GM19239 (cell line): ENCODE measurements at regions not wholly inside any gene's neighbourhood (a gene's known extent, or its start where the extent isn't known, plus 50 kb on each side); places are given as distances from the start of the nearest gene placed in this dataset.
"Not testable (repeated sequence)": the region's sequence is repeated elsewhere in the genome, so short reads cannot be mapped to it uniquely, and the experiment has no call there.

Experiments
- DNase-seq: peaks from one replicate; pipeline ENCODE4 v3.0.0; 2011; ENCODE audit warnings: low spot score; ENCODE audit not compliant: insufficient read length
- FAIRE-seq: peaks from 2 replicates; lab custom pipeline; 2011; peaks lifted over from hg19 to GRCh38; lab: Jason Lieb, UNC

DNA sequence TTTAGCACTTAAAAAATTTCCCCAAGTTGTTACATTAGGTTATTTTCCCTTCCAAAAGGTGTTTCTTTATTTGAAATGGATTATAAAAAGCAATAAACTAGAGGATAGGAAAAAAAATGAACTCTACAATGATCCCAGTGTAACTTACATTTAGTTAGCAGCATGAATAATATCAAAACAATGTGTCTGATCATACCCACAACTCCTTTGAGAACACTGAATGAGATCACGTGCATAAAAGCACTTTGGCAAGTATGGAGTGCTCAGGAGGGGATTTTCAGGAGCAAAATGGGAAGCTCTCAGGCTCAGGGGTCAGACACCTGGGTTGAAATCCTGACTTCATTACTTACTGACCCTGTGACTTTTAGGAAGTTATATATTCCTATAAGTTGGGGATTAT is 369.7 kb upstream of the PROX1 start:
- no peak for FAIRE-seq
- DNase-seq: no peak

DNA sequence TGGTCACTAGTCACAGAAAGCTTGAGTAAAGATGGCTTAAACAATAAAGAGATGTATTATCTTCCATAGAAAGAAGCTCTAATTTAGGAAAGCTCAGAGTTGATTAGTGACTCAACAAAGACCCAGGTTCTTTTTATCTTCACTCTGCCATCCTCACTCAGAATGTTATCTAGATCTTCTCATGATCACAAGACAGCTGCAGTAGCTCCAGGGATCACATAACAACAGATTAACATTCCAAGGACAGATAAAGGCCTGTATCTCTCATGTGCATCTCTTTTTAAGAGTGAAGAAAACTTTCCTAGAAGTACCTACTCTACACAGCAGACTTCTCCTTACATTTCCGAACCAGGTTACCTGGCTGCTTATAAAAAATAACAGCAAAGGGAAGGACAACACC is 368.7 kb upstream of the PROX1 start:
- FAIRE-seq (no peak), DNase-seq (no peak)

DNA sequence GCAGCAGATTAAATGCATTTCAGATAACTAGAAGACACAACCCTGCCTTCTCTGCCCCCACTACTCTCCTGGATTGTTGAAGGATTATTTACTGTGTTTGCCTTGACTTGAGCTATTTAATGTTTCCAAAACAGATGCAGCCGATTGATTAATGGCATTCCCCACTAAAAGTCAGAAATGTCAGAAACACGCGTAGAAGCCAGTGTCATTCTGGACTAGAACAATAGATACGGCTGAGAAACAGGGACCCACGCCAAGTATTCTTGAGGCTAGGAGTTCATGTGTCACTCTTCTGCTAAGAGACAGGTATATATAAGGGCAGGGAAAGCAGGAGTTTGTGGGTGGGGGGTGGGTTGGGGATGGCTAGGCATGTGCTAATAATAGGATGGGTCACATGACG is 366.7 kb upstream of the PROX1 start:
- DNase-seq (no peak), FAIRE-seq (no peak)

DNA sequence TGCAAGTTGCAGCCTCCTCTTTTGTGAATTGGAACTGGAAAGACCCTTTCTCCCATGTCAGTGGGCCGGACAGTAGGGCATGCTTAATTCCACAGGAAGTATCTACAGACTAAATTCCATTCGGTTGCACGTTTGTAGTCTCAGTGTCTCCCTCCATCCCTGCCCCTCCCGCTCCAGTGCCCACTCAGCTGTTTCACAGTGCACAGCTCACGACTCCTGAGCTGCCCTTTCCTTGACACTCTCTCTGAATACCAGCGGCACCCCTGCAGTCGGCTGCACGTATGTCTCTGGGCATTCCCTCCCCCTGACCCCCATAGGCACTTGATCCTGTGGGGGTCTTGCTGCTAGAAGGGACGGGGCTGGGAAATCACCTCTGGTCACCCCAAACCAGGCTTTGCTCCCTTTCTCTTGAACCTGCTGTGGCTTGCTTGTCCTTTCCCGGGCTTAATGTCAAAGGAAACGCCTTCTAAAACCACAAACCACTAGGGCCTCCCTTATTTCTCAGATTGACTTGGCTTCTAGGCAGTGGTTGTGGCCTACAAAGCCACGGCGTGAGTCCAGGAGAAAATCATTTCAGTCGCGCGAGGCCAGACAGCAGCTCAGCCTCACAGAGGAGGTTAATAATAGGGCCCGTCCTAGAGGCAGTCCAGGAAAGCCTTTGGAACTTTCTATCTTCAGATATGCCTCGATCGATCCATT is 365.3 kb upstream of the PROX1 start:
- DNase-seq: no peak
- no peak for FAIRE-seq

DNA sequence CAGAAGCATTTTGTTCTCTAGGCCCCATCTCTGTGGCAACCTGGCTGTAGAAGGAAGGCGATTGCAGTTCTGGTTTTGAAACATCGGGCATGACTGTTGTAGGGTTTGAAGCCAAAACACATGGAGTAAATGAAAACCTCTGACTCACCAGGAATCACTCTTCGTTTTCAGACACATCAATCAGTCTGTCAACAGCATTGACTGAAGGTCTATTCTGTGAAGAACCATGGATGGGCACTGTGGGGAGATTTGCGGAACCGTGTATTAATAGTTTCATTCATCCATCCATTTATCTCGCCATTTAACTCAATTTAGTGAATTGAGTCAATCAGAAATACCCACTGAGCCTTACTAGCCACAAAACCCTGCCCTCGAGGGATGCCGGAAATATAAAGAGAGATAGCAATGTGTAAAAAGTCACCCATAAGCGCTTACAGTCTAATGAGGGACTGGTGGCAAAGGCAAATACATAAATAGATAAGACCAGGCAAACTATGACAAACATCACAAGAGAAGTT is 364.6 kb upstream of the PROX1 start:
- FAIRE-seq (no peak), DNase-seq (no peak)

DNA sequence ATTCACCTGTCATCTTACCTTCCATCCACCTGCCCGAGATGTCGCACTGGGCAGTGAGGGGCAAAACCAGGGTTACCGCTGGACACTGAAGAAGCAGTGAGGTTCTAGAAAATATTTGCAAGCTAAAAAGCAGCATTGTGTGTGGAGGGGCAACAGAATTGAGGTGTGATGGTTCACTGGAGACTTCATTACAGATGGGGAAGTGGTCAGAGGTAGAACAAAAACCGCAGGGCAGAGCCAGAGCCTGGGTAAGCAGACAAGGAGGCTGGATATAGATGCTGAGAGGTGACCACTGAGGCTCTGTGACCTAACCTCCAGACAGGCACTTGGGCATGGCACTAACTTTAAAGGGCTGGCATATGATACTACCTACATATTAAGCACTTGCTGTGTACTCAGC is 363.9 kb upstream of the PROX1 start:
- FAIRE-seq: no peak

DNA sequence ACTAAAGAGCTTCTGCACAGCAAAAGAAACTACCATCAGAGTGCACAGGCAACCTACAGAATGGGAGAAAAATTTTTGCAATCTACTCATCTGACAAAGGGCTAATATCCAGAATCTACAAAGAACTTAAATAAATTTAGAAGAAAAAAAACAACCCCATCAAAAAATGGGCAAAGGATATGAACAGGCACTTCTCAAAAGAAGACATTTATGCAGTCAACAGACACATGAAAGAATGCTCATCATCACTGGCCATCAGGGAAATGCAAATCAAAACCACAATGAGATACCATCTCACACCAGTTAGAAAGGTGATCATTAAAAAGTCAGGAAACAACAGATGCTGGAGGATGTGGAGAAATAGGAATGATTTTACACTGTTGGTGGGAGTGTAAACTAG is 351.0 kb upstream of the PROX1 start:
- not testable (repeated sequence) for DNase-seq, FAIRE-seq

More for the DNA sequence above, 363.9 kb upstream of the PROX1 start:
- no peak for DNase-seq

DNA sequence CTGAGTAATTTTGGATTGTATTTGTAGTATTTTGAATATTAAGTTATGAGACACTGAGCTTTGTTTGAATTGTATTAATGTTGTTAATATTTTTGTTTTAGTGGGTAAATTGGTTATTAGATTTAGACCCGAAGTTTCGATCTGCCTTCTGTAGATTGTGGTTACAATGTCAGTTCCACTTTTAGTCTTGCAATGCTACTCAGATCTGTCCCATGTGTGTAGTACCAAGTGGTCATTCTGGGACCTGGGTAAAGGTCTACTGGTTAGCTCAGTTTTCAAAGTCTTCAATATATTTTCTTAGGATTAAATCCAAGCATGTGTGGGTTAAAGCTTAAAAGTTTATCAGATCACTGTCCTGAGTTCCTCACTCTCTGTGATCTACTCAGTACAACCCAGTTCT is 346.5 kb upstream of the PROX1 start:
- FAIRE-seq (no peak), DNase-seq (no peak)

DNA sequence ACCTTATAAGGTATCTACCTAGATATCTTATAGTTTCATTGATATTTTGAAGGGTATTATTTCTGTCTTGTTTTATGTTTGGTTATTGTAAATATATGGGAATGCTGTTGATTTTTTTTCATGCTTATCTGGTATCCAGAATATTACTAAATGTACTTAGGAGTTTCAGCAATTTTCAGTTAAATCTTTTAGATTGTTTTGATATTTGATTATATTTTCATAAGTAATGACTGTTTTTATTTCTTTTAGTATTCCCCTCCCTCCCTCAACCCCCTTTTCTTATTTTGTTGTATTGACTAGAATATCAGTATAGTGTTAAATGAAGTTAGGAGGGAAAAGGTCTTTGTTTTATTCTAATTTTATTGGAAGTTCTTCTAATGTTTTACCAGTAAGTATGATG is 344.4 kb upstream of the PROX1 start:
- FAIRE-seq: no peak
- no peak for DNase-seq

DNA sequence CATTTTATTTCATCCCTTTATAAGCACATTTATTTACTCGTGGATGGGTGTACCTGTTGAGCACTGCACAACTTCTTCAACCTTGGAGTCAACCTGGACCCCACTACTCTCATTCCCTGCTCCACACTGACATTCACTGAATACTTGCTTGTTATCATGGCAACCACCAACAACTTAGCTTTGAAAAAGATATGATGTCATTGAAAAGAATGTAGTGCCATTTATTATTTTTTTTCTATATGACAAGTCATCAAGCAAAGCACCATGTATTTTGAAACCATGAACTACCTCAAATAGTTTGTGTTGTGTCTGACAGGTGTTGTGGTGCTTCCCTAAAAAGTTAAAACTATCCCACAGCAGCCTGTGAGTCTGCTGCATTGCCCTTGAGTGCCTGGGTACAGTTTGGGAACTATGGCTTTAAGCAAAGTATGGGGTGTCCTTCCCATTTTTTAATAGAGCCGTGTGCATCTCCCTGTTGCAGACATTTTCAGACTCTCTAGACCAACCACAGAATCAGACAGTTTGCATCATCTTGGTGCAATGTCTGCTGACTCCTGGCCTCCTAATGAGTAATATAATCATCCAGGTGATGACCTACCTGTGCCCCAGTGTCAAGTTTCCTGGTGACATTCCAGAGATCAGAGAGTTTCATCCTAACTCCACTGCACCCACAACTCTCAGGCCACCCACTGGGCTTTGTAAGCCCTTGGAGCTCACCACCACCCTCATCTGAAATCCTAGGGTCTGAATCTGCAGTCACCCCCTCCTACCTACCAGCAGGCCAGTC is 339.7 kb upstream of the PROX1 start:
- FAIRE-seq (no peak), DNase-seq (no peak)

DNA sequence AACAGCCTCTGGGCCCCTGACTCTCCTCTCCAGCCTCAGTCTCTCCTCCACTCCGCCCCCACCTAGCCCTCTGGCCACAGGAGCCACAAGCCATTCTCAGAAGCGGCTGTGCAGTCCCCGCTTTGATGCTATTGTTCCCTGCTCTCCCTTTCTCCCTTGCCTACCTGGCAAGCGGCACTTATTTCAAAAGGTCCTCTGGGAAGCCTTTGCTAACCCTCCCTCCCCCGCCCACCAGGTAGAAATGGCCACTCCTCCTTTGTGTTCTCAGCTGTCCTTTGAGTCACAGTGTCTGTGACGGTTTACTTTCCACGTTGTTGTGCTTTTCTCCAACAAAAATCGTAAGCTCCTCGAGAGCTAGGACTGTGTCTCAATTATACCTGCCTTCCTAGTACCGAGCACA is 338.4 kb upstream of the PROX1 start:
- FAIRE-seq: no peak
- no peak for DNase-seq

DNA sequence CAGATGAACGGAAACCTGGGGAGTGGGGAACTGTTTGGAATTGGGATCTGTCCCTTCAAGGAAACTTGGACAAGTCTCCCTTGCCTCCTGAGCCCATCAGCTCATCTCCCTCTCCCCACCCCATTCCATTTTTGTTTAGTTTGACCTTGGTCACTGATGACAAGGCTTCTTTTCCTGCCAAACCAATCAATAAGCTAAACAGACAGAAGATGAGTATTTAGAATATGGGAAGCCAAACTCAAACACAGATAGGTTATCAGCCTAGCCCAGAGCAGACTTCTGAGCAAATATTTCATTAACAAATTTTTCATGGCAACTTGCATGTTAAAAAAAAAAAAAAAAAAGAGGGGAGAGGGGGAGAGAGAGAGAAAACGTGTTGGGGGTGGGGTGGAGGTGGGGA is 337.2 kb upstream of the PROX1 start:
- DNase-seq (no peak), FAIRE-seq (no peak)

DNA sequence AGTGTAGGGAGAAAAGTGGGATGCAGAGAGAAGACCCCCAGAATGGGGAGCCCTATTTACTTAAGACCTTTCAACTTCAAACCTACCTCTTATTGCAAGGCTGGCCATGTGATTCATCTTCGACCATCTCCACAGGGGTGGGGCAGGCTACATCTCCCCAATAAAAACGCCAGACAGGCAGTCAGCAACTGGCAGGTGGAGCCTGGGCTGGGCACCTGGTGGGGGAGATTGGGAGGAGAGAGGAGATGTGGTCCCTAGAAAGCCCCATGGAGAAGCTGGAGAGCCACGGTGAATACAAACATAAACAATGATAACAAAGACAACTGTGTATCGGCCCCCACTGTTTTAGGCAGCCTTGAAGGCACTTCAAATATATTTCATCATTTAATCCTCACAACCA is 336.7 kb upstream of the PROX1 start:
- DNase-seq (no peak), FAIRE-seq (no peak)

DNA sequence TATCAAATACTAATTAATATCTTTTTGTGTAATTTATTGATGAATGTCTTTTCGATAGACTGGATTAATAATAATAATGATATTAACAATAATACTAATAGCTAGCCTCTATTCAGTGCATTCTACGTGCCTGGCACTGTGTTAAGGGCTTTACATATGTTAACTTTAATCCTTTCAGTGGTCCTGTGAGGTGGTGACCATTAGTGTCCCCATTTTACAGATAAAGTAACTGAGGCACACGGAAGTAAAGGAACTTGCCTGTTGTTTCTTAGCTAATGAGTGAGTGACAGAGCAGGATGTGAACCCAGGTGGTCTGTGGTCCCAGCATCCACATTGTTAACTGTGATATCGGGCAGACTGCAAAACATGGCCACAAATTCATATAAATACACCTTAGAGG is 335.7 kb upstream of the PROX1 start:
- DNase-seq (no peak), FAIRE-seq (no peak)

DNA sequence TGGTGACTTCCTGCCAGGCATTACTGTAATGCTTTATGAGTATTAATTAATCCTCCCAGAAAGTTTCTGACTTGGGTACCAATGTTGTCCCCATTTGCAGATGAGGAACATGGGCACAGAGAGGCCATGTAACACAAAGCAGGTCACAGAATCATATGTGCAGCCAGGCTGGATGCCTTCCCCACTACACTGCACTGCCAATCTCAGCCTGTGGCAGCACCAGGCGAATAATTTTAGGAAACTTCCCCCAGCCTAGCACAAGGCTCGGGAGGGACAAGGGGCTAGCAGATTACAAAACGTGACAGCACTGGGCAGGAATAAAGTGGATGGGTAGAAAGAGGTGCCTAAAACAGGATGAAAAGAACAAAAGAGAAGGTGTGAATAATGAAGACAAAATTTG is 331.7 kb upstream of the PROX1 start:
- DNase-seq: no peak
- no peak for FAIRE-seq

DNA sequence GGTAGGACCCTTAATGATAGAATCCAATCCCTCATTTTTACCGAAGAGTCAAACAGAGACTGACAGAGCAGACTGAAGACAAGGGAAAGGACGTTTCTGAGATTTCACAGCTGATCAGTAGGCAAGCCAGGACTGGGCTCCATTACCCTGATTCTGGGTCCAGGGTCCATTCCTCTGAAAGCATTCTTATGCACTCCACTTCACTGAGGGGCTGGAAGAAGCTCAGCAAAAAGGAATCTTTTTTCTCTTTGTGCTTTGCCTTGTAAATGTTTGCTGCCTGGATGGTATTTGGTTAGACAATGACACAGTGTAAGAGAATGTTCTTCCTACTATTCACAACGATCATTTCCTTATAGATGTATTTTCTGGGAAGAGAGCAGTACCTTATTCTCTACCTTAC is 331.3 kb upstream of the PROX1 start:
- DNase-seq (no peak), FAIRE-seq (no peak)

DNA sequence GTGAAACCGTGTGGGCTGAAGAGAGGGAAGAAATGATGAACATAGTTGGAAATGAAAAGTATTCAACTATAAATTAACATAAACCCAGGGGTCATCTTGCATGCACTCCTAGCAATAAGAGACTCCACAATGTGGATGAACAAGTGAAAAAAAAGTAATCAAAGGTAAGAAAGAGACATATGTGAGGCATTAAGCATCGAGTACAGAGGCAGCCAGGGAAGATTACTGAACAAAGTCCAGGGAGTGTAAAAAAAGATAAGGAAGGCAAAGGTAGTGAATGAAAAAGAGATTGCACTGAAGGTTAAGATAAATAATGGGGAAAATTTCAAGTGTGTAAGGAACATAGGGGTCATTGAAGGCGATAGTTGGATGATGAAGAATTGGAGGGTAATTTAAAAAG is 330.8 kb upstream of the PROX1 start:
- DNase-seq (no peak), FAIRE-seq (no peak)

DNA sequence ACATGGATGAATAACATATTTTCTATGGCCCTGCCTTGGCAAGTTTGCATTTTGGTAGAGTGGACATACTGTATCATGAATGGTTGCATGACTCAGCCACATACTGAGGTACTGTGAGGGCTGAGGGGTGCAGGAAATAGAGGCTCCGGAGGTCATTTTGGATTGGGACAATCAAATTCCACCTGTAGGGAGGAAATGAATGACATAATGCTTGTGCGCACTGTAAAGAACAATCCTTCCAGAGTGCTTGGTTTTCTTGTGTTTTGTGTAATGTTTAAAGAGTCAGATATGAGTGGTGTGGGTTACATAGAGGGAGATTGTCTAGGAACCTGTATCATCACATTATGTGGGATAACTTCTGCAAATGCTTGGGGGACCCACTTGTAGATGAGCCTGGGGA is 329.9 kb upstream of the PROX1 start:
- FAIRE-seq (no peak), DNase-seq (no peak)

DNA sequence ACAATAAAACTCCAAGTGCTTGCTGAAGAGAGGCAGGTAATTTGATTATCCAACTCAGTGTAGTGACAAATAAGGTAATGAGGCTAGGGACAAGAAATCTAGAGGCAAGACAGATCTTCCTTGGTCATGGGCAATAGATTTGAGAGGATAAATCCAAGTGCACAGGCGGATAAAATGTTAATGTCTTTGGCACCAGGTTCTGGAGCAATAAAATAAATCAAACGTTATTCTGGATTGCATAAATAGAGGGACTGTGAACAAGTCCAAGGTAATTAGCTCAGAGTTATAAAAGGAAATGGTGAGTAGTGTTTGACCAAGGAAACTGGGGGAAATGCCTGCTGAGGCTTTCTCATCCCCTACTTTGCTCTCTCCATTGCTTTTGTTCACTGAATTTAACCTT is 329.3 kb upstream of the PROX1 start:
- no peak for DNase-seq
- no peak for FAIRE-seq

DNA sequence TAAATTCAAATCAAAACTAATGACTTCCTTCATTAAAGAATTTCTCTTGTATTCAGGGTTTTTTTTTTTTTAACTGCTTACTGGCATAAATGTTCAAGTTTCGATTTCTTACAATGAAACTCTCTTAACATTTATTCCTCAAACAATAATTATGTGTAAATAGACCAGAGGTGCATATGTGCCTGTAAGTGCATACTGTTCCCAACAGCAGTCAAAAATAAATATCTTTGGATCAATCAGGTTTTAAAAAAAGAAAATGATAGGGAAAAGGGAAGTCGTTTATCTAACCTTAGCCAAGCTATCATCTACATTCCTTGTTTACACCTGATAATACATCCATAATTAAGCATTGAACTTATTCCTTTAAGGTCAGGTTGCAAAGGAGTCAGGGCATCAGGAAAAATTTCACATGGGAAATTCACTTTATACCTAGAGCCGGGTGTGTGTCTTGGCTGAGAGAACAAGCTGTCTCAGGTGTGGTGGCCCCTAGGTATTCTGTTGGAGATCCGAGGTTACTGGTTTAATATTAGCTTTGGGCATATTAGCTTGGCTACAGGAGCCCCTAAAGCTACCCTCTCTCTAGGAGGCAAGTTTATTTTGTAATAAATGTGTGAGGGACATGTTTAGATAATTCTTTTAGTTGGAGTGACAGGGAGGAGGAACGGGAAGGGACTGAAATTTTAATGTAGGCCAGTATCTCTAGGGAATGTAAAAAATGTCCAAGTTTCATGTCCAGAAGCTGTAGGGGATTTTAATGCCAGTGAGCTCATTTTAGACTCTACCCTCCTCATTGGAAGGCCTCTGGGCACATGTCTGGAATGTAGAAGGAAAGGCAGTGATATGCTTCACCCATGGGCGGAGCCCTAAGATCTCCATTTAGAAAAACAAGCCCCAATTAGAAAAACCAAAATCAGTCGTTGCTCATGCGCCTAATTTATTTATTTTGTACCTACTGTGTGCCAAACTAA is 327.9 kb upstream of the PROX1 start:
- FAIRE-seq (no peak), DNase-seq (no peak)

DNA sequence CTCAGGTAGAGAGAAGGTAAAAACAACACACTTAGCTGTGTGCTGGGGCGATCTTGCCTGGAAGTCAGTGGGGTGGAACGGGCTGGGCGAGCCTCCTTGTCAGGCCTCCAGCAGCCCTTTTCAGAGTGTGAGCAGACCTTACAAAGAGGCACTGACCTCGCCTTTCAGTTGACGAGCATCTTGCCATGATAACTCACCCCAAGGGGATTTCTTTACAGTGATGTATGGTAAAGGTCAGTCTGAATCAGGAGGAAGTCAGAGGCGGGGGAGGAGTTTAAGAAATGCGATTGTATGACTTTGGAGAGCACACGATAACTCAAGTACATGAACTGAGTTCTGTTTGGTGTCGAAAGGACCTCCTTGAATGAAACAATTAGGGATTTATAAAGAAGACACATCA is 326.5 kb upstream of the PROX1 start:
- no peak for FAIRE-seq
- DNase-seq: no peak
